Activated naive CD4-positive, alpha-beta T cell treated with anti-CD3 and anti-CD28 coated beads, Interleukin-2, amount 10 ng/mL, durations not matched to agents 7 days and 5 days (primary cell): ENCODE measurements at regions not wholly inside any gene's neighbourhood (a gene's known extent, or its start where the extent isn't known, plus 50 kb on each side); places are given as distances from the start of the nearest gene placed in this dataset.

Source experiments
- CTCF ChIA-PET: fragments of 350-600 bp; sonication (Branson Sonifier 250); formaldehyde crosslinking; loops from one replicate; lab custom pipeline; 2021; ENCODE audit warnings: antibody characterized with exemption; lab: Charles Lee
- DNase-seq: peaks from one replicate; pipeline ENCODE4 v3.0.0-alpha.2; 2020
- H3K27ac Mint-ChIP-seq: one replicate; pipeline ENCODE4 v1.8.0; 2021; ENCODE audit warnings: mild to moderate bottlenecking, moderate library complexity, mixed read lengths
- H3K27me3 Mint-ChIP-seq: one replicate; pipeline ENCODE4 v1.8.0; 2021; ENCODE audit warnings: mild to moderate bottlenecking, mixed read lengths
- H3K36me3 Mint-ChIP-seq: one replicate; pipeline ENCODE4 v1.8.0; 2021; ENCODE audit warnings: mixed read lengths
- H3K4me1 Mint-ChIP-seq: one replicate; pipeline ENCODE4 v1.8.0; 2021; ENCODE audit warnings: mixed read lengths
- H3K4me3 Mint-ChIP-seq: one replicate; pipeline ENCODE4 v1.8.0; 2021; ENCODE audit warnings: mild to moderate bottlenecking, moderate library complexity, mixed read lengths
- H3K9me3 Mint-ChIP-seq: one replicate; pipeline ENCODE4 v1.8.0; 2021; ENCODE audit warnings: mixed read lengths

GRCh38 chr1:178642282-178642681 lies 82.8 kb upstream of the RALGPS2 start:
- Mint-ChIP-seq H3K27ac (no peak overlapping the region), H3K9me3 (no peaks in the 10 kb centered on the region), H3K4me3 (no peak overlapping the region), H3K36me3 (no peaks in the 10 kb centered on the region), H3K4me1 (no peaks in the 10 kb centered on the region), H3K27me3 (no peaks in the 10 kb centered on the region)
- no peak for DNase-seq
- CTCF ChIA-PET, result no interaction called here

GRCh38 chr1:178643349-178643748 lies 81.7 kb upstream of the RALGPS2 start:
- no peaks in the 10 kb centered on the region for H3K27me3 Mint-ChIP-seq
- CTCF ChIA-PET, result no interaction called here
- H3K36me3 Mint-ChIP-seq, result no peaks in the 10 kb centered on the region
- no peak overlapping the region for H3K4me3 Mint-ChIP-seq
- no peaks in the 10 kb centered on the region for H3K4me1 Mint-ChIP-seq
- DNase-seq, result no peak
- H3K27ac Mint-ChIP-seq, result no peak overlapping the region
- H3K9me3 Mint-ChIP-seq, result no peaks in the 10 kb centered on the region

- no peak overlapping the region for H3K4me3 Mint-ChIP-seq
- H3K27me3 Mint-ChIP-seq, result no peaks in the 10 kb centered on the region
- H3K36me3 Mint-ChIP-seq, result no peaks in the 10 kb centered on the region
- no peak for DNase-seq
- H3K27ac Mint-ChIP-seq, result no peak overlapping the region
- CTCF ChIA-PET, result no interaction called here
- H3K9me3 Mint-ChIP-seq, result no peaks in the 10 kb centered on the region
- H3K4me1 Mint-ChIP-seq, result no peaks in the 10 kb centered on the region
Measured at GRCh38 chr1:178643831-178644230, 81.2 kb upstream of the RALGPS2 start.

GRCh38 chr1:178644308-178645120 lies 80.5 kb upstream of the RALGPS2 start:
- DNase-seq, result no peak
- H3K4me1 Mint-ChIP-seq, result no peaks in the 10 kb centered on the region
- no peaks in the 10 kb centered on the region for H3K9me3 Mint-ChIP-seq
- no peaks in the 10 kb centered on the region for H3K27me3 Mint-ChIP-seq
- H3K36me3 Mint-ChIP-seq, result no peaks in the 10 kb centered on the region
- no peak overlapping the region for H3K4me3 Mint-ChIP-seq
- CTCF ChIA-PET, result no interaction called here
- no peak overlapping the region for H3K27ac Mint-ChIP-seq

GRCh38 chr1:178645157-178645807 lies 79.8 kb upstream of the RALGPS2 start:
- Mint-ChIP-seq H3K27me3 (no peaks in the 10 kb centered on the region), H3K9me3 (no peaks in the 10 kb centered on the region), H3K4me1 (no peaks in the 10 kb centered on the region), H3K36me3 (no peaks in the 10 kb centered on the region), H3K27ac (no peak overlapping the region), H3K4me3 (no peak overlapping the region)
- CTCF ChIA-PET, result no interaction called here
- DNase-seq, result no peak

- Mint-ChIP-seq H3K36me3 (no peaks in the 10 kb centered on the region), H3K4me1 (no peaks in the 10 kb centered on the region), H3K9me3 (no peaks in the 10 kb centered on the region), H3K27me3 (no peaks in the 10 kb centered on the region), H3K27ac (no peak overlapping the region), H3K4me3 (no peak overlapping the region)
- DNase-seq, result no peak
- CTCF ChIA-PET, result no interaction called here
Measured at GRCh38 chr1:178645808-178646200, 79.2 kb upstream of the RALGPS2 start.

- Mint-ChIP-seq H3K4me3 (no peak overlapping the region), H3K9me3 (no peaks in the 10 kb centered on the region), H3K36me3 (no peaks in the 10 kb centered on the region), H3K4me1 (no peaks in the 10 kb centered on the region), H3K27me3 (no peaks in the 10 kb centered on the region), H3K27ac (no peak overlapping the region)
- DNase-seq, result no peak
- CTCF ChIA-PET, result no interaction called here
Measured at GRCh38 chr1:178646821-178647220, 78.2 kb upstream of the RALGPS2 start.

- Mint-ChIP-seq H3K4me3 (no peak overlapping the region), H3K36me3 (no peaks in the 10 kb centered on the region), H3K27ac (no peak overlapping the region), H3K27me3 (no peaks in the 10 kb centered on the region), H3K4me1 (no peaks in the 10 kb centered on the region), H3K9me3 (no peaks in the 10 kb centered on the region)
- no peak for DNase-seq
- CTCF ChIA-PET, result no interaction called here
Measured at GRCh38 chr1:178648151-178648550, 76.9 kb upstream of the RALGPS2 start.

- H3K36me3 Mint-ChIP-seq, result no peaks in the 10 kb centered on the region
- no peak overlapping the region for H3K27ac Mint-ChIP-seq
- no peaks in the 10 kb centered on the region for H3K27me3 Mint-ChIP-seq
- H3K4me1 Mint-ChIP-seq, result no peaks in the 10 kb centered on the region
- H3K4me3 Mint-ChIP-seq, result no peak overlapping the region
- no peak for DNase-seq
- no peaks in the 10 kb centered on the region for H3K9me3 Mint-ChIP-seq
- CTCF ChIA-PET, result no interaction called here
Measured at GRCh38 chr1:178649582-178650350, 75.3 kb upstream of the RALGPS2 start.

GRCh38 chr1:178650934-178651511 lies 74.0 kb upstream of the RALGPS2 start:
- no peak for DNase-seq
- H3K36me3 Mint-ChIP-seq, result no peaks in the 10 kb centered on the region
- CTCF ChIA-PET, result no interaction called here
- H3K9me3 Mint-ChIP-seq, result no peaks in the 10 kb centered on the region
- no peaks in the 10 kb centered on the region for H3K27me3 Mint-ChIP-seq
- no peak overlapping the region for H3K27ac Mint-ChIP-seq
- H3K4me1 Mint-ChIP-seq, result no peaks in the 10 kb centered on the region
- no peak overlapping the region for H3K4me3 Mint-ChIP-seq

GRCh38 chr1:178651742-178652141 lies 73.3 kb upstream of the RALGPS2 start:
- CTCF ChIA-PET, result no interaction called here
- Mint-ChIP-seq H3K9me3 (no peaks in the 10 kb centered on the region), H3K27me3 (no peaks in the 10 kb centered on the region), H3K4me1 (no peaks in the 10 kb centered on the region), H3K4me3 (no peak overlapping the region), H3K27ac (peak overlapping the region; percentile 39), H3K36me3 (no peaks in the 10 kb centered on the region)
- DNase-seq, result no peak

GRCh38 chr1:178652506-178653490 lies 72.2 kb upstream of the RALGPS2 start:
- no peak overlapping the region for H3K4me3 Mint-ChIP-seq
- no peak overlapping the region for H3K27ac Mint-ChIP-seq
- no peaks in the 10 kb centered on the region for H3K27me3 Mint-ChIP-seq
- DNase-seq, result no peak
- H3K4me1 Mint-ChIP-seq, result no peaks in the 10 kb centered on the region
- CTCF ChIA-PET, result no interaction called here
- no peaks in the 10 kb centered on the region for H3K36me3 Mint-ChIP-seq
- H3K9me3 Mint-ChIP-seq, result no peaks in the 10 kb centered on the region

GRCh38 chr1:178659789-178660208 lies 65.2 kb upstream of the RALGPS2 start:
- Mint-ChIP-seq H3K36me3 (no peaks in the 10 kb centered on the region), H3K27me3 (peaks cover 6% of the 10 kb centered on the region), H3K9me3 (no peaks in the 10 kb centered on the region), H3K27ac (no peak overlapping the region), H3K4me1 (no peaks in the 10 kb centered on the region), H3K4me3 (no peak overlapping the region)
- CTCF ChIA-PET, result no interaction called here
- DNase-seq, result no peak
